8988T (cell line): ENCODE measurements at regions not wholly inside any gene's neighbourhood (a gene's known extent, or its start where the extent isn't known, plus 50 kb on each side); places are given as distances from the start of the nearest gene placed in this dataset.

Experiments
- DNase-seq: peaks from one replicate; pipeline ENCODE4 v3.0.0; 2011

DNA sequence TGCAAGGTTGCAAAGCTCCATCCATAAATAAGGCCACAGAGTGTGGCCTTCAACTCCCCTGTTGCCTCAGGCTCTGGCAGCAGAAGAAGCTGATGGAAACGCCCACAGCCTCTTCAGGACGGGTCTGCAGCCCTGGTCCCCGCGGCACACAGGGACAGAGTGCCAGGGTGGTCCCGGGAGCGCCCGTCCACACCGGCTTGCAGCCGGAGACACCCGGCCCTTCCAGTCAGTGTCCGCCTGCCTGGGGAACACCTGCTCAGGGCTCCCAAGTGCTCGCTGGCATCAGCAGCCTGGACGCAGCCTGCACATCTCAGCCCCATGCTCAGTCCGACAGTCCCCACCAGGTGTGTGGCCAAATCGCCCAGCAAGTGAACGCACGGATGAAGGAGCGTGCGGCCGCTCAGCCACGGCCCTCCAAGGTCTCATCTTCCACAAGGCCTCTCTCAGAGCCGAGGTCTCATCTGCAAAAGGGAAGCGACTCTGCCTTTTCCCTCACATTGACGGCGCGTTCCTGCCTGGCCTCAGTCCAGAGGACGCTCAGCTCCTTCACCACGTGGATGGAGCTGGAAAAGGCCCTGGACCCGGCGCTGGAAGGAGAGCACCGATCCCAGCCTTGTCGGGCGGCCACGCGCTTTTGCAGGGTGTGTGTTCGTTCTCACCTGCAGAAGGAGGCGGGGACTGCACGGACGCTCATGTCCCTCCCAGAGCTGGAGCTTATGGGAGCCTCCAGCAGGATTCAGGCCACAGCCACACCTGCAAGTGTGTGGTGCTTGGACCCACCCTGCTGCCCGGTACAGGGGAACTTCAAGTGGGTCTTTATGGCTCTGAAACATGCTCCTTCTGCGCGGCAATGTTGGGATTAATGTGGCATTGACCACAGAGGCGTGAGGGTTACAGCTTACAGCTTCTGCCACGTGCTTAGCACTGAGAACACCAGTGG lies 180.4 kb downstream of the DLL1 start:
- no peak for DNase-seq

DNA sequence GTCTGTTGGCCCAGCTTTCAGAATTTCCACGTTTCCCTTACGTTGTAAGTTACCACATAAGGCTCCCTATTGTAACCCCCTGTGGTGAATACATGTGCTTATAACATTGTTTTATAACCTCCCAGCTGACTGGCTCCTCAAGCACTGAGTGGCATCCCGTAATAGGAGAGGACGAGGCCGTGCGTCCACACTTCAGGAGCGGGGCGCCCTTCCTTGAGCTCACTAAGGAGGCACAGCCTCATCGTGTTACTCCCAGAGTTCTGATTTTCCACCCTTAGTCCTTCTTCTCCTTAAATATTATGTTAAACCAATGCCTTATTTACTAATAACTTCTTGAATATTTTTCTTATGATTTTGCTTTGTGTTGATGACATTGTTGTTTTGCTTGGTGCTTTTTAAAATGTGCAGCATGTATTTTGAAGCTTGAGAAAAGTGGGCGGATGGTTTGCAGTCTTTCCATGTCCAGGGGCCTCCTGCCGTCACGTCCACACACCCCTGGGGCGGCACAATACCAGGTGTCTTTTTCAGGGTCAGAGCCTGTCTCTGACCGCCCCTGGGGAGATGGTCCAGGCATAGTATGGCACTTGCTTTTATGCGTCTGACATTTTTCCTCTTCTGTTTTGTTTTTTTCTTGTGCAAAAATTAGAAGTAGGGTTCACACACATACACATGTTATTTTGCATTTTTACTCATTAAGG lies 181.8 kb downstream of the DLL1 start:
- DNase-seq, result no peak

GRCh38 chr6:170108456-170108855 lies 182.4 kb downstream of the DLL1 start:
- no peak for DNase-seq

DNA sequence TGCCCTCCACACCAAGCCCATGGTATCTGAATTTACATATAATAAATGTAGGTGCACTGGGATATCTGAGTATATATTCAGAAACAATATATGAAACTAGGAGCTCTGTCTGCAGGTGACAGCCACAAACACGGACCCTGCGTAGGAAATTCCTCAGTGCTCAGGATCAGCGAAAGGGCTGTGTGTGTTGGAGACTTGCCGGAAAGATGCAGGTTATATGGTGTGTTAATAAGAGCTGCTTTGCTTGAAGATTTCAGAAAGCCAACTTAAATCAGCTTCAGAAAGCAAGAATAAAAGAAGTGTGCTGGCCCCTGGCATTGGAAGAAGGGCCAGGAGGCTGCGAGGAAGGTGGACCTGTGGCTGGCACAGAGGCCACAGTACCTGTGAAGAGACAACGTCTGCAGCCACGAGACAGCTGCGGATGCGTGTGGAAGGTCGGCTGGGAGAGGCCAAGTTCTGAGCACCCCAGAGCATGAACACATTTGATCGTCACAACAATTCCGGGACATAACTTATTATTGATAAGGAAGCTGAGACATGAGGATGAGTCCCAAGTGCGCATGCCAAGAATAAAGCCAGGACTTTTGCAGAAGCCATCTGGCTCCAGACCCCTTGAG lies 183.2 kb downstream of the DLL1 start:
- DNase-seq, result no peak

DNA sequence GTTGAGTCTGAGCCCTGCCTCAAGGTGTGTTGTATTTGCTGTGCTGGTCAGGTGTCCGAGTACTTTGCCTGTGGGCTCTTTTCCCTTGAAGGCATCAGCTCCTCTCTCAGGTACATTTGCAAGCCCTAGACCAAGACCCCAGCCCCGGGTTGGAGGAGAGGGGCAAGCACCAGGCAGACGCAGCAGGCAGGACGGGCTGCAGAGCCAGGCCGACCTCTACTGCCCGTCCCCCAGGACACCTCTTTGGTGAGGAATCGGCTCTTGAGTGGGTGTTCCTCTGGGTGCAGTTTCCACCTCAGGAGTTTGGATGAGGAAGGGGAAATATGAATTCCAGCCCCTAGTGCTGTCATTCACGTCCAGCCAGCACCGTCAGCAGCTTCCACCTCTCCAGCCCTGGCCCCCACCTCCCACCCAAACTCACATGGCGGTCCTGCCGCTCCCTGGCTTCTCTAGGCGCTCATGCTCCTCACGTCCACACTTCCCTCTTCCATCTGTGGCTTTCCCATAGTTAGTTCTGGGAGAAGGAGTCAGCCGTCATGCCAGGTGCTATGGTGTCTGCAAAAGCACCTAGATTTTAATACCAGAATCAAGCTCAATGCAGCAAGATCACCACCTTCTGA lies 183.9 kb downstream of the DLL1 start:
- no peak for DNase-seq

DNA sequence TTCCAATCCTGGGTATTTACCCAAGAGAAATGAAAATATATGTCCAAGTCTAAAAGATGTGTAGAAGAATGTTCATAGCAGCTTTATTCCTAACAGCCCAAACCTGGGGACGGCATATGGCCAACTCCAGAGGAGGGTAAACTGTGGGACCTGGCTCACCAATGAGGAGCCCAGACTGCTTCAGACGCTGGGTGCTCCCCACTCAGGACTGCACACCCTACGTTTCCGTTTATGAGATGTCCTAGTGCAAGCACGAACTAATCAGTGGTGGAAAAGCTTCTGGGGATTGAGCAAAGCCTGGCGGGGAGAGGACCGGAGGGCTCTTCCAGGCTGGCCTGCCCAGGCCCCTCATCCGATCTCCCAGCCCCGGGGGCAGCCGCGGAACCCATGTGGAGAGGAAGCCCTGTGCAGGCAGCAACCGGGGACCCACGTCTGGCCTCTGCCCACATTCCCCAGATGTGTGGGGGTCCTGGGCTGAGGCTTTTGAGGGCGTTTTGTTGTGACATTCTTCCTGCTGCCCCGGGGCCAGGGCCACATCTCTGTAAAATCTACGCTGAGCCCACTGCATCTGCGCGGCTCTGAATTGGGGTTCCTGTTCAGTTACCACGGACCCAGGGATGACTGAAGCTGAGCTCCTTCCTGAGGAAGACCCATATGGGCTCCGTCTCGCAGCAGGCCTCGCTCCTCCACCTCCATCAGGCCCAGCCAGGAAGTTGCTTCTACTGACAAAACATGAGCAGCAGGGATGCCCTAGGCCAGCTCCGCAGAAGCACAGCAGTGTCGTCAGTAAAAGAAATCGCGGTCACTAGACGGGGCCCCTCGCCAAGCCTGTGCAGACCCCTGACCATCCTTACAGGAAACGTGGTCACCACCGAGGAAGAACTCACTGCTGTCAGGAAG lies 188.0 kb downstream of the DLL1 start:
- DNase-seq, result no peak

DNA sequence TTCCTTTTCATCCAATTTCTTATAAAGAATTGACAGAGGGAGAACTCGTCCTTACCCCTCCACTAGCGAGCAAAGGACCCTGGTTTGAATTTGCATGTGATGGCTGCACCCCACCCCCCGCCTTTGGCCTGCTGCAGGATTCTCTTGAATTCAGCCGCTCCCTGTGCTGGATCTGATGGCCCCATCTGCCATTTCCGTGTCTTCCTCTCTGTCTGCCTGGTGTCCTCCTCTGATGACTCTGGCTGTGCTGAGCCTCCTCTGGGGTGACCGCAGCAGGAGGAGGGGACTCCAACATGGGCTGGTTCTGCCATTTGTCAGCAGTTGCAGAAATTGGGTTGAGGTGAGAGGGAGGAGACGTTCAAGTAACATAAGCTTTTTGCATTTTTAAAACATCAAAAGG lies 188.8 kb downstream of the DLL1 start:
- no peak for DNase-seq

- no peak for DNase-seq
These were observed 189.4 kb downstream of the DLL1 start for GRCh38 chr6:170101281-170102035.

DNA sequence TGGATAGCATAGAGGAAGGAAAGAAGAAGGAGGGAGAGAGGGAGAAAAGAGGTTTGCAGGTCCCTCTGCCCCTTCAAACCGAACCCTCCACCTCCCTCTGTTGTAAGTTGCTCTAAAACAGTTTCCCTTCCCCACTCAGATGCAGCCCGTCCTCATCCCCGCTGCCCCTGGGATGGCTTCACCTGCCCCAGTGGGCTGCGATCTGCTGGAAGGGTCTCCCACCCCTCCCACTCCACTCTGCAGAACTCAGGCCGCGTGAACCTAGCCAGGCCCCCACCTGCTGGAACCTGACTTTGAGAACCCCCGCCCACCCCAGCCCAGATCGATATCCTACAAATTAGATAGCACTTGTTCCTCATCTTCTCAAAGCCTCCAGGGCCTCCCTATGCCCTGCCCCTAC lies 190.8 kb downstream of the DLL1 start:
- DNase-seq, result no peak

DNA sequence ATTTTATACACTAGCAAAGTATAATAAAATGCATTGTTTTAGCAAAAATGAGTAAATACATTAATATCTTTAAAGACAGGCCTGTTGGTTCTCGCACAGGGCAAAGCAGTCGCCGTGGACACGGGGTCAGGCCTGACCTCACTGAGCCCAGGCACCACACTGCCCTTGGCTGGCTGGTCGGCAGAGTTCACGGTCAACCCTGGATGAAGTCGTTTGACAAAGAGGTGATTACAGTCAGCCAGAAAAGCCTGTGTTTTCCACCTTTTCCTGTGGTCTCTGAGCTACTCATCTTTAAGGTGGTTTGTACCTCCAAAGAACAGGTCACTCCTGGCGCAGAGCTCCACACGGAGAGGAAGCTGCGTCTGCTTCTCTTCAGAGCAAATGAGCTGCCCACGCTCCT lies 191.5 kb downstream of the DLL1 start:
- DNase-seq, result no peak

DNA sequence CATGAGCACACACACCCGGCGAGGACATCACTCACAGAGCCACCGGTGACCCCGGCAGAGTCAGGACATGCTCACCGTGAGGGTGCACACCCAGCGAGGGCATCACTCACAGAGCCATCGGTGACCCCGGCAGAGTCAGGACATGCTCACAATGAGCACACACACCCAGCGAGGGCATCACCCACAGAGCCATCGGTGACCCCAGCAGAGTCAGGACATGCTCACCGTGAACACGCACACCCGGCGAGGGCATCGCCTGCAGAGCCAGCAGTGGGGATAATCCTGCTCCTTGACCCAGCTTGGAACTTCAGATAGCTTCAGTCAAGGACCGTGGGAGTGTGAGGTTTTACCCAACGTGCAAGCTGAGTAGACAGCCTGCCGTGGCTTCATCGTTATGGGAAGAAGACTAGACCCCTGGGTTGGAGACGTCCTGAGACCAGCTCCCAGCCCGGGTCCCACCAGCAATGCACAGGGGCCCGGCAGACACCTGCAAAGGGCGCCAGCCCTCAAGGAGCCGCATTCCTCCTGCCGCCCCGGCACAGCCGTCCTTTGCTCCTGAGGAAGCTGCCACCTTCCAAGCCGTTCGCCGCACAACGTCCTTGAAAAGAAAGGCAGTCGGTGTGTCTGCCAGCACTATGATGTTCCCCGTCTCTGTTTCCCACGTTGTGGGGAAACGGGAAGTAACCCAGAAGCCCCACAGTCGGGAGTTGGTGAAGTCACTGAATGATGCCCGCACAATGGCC lies 192.3 kb downstream of the DLL1 start:
- no peak for DNase-seq

DNA sequence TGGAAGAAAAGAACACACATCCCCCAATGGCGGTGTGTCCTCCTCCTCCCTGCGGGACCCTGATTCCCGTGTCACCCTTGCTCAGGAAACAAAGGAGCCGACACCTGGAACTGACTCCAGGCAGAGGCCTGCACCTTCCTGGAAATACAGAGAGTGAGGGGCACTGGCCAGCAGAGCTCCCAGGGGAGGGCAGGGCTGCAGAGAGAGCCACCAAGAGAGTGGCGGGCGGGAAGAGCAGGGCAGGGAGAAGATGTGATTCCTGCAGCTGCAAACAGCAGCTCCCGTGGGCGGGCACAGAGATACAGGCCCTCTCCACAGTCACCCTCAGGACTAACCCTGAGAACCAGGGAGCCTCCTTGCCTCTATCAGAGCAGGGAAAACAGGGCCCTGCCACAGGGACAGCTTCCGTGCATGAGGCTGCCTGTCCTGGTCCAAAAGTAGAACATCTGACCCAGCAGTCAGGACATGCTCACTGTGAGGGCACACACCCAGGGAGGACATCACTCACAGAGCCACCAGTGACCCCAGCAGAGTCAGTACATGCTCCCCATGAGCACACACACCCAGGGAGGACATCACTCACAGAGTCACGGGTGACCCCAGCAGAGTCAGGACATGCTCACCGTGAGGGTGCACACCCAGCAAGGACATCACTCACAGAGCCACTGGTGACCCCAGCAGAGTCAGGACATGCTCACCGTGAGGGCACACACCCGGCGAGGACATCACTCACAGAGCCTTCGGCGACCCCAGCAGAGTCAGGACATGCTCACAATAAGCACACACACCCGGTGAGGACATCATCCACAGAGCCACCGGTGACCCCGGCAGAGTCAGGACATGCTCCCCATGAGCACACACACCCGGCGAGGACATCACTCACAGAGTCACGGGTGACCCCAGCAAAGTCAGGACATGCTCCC lies 193.1 kb downstream of the DLL1 start:
- no peak for DNase-seq

DNA sequence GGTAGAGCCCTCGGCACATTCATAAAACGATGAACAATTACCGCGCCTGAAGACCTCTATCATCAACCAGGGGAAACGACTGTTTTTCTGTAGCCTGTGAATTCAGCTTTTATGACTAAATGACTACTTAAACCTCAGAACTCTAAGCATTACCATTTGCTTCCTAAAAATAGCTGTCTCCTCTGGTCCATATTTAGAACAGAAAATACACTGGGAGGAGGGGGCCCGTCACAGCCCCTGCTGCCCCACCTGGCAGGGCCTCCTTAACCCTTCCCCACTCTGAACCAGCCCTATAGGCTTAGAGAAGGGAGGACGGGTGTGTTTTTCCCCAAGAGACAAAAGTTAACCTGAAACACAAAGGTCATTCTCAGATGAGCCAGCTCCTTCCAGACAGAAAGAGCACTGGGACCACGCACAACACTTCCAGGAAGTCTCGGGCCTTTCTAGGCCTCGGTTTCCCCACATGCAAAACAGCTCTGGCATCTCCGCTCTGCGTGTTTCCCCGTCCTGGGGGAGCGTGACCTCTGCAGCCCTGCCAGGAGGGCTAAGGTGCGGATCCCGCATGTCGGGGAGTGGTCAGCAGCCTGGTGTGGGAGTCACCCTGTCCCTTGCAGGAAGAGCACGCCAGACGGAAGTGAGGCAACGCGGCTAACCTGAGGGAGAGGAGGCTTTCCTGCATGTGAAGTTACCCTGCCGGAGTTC lies 193.9 kb downstream of the DLL1 start:
- no peak for DNase-seq

DNA sequence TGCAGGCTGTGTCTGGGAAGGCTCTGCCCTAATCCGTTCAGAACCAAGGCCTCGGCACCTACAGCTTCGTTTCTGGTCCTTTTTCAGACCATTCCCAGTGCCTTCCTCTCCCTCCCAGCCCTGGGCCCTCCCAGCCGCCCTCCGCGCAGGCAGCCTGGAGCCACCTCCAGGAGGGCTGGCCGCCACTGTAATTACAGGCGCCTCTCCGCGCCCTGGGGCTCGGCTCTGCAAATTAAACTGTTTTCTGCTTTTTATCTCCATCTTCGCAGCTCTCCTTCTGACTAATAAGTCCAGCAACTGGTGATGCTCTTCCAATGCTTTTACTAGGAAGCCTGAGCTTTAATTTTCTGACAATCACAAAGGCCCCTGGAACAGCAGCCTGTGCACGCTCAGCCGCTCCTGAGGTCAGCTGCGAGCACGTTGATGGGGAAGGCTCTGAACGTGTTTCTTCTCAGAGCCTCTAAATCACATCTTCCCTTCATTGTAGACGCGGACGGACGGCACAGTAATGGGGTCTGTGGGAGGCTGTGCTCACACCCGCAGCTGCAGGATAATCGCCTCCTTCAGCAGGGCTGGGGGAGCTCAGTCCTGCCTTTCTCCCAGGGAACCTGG lies 194.6 kb downstream of the DLL1 start:
- DNase-seq, result no peak

GRCh38 chr6:170095273-170095981 lies 195.5 kb downstream of the DLL1 start:
- no peak for DNase-seq

DNA sequence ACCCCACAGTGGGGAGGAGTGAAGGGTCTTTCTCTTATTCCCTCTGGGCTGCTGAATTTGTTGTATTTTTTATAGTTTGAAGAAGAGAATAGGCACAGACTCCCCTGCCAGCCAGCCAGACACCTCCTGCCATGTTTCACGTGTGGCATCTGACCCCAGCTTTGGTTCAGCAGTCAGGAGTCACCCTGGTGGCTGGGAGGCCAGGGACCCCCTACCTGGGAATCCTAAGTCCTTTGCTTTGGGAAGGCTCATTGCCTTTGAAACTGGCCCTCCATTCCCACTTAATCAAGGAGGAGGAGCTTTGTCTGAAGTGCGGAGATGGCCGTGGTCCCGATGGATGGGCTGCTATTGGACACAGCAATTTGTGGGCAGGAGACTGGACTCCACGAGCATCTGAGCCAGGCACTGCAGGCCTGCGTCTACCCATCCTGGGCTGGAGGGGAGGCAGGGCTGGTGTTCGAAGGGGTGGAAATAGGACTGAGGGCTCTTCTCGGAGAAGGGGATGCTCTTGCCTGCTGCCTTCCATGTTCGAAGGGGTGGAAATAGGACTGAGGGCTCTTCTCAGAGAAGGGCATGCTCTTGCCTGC lies 196.1 kb downstream of the DLL1 start:
- no peak for DNase-seq
